ENCODE measurements at regions not wholly inside any gene's neighbourhood (a gene's known extent, or its start where the extent isn't known, plus 50 kb on each side); places are given as distances from the start of the nearest gene placed in this dataset.
A peak's percentile ranks its signal among the peaks of the same experiment; 100 is the strongest.

GRCh38 chr10:129274748-129275474 is 192.1 kb upstream of the MGMT start:
- no peak for DNase-seq

- DNase-seq, result no peak
These were observed 191.2 kb upstream of the MGMT start for GRCh38 chr10:129275886-129276285.

GRCh38 chr10:129277084-129277483 is 190.0 kb upstream of the MGMT start:
- DNase-seq, result no peak

GRCh38 chr10:129277841-129278240 is 189.2 kb upstream of the MGMT start:
- no peak for DNase-seq

GRCh38 chr10:129278686-129279085 is 188.4 kb upstream of the MGMT start:
- no peak for DNase-seq

GRCh38 chr10:129279446-129280154 is 187.4 kb upstream of the MGMT start:
- DNase-seq, result peak; percentile 65

GRCh38 chr10:129280155-129280502 is 186.9 kb upstream of the MGMT start:
- no peak for DNase-seq

- peak; percentile 67 for DNase-seq
These were observed 186.0 kb upstream of the MGMT start for GRCh38 chr10:129280908-129281586.

- no peak for DNase-seq
These were observed 181.6 kb upstream of the MGMT start for GRCh38 chr10:129285459-129285858.

GRCh38 chr10:129288999-129289584 is 177.9 kb upstream of the MGMT start:
- no peak for DNase-seq

- DNase-seq, result no peak
These were observed 172.9 kb upstream of the MGMT start for GRCh38 chr10:129293991-129294700.

- DNase-seq, result no peak
These were observed 172.1 kb upstream of the MGMT start for GRCh38 chr10:129294944-129295343.

GRCh38 chr10:129305046-129305445 is 162.0 kb upstream of the MGMT start:
- no peak for DNase-seq

- DNase-seq, result no peak
These were observed 159.9 kb upstream of the MGMT start for GRCh38 chr10:129307141-129307540.

- DNase-seq, result no peak
These were observed 158.0 kb upstream of the MGMT start for GRCh38 chr10:129308953-129309564.

GRCh38 chr10:129309565-129309964 is 157.5 kb upstream of the MGMT start:
- no peak for DNase-seq

GRCh38 chr10:129310881-129311280 is 156.2 kb upstream of the MGMT start:
- no peak for DNase-seq

GRCh38 chr10:129319934-129320333 is 147.1 kb upstream of the MGMT start:
- no peak for DNase-seq

- DNase-seq, result no peak
These were observed 146.7 kb upstream of the MGMT start for GRCh38 chr10:129320340-129320739.

GRCh38 chr10:129321727-129322126 is 145.3 kb upstream of the MGMT start:
- DNase-seq, result no peak

GRCh38 chr10:129322933-129323820 is 143.9 kb upstream of the MGMT start:
- DNase-seq, result no peak

Measured in left hindlimb (tissue), 1 donor.